ENCODE measurements at regions not wholly inside any gene's neighbourhood (a gene's known extent, or its start where the extent isn't known, plus 50 kb on each side); places are given as distances from the start of the nearest gene placed in this dataset.

DNA sequence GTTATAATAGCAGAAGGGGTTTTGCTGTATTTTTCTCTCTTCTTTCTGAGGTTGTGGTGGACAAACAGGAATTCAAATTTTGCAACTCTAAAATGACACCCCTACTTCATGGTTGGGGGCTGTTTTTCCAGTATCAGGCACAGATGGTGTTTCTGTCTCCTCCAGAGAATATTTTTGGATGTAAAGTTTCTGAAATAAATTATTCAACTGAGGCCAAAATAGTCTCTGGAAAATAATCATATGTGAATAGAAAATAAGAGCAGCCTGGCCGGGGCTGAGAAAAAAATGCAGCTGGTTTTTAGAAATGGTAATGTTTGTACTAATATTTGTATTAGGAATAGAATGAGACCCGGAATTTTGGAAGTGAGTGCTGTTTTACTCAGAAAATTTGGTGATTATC is 121.3 kb upstream of the ADAMTS9 start:
- Histone ChIP-seq H3K4me1 (ENCODE audit: control insufficient read depth, insufficient read depth, low read length) (no peaks in the 10 kb centered on the region), H3K4me3 (ENCODE audit: low read length) (no peak overlapping the region), H3K9me3 (ENCODE audit: control insufficient read depth, low read length) (no peaks in the 10 kb centered on the region), H3K9ac (ENCODE audit: low read length) (no peak overlapping the region), H3K36me3 (ENCODE audit: control insufficient read depth, insufficient read depth, low read length, severe bottlenecking) (no peaks in the 10 kb centered on the region), H3K27me3 (replicated peaks; ENCODE audit: control insufficient read depth, insufficient read depth, low read length) (no peaks in the 10 kb centered on the region)
- no peak for DNase-seq (ENCODE audit: low read depth)

DNA sequence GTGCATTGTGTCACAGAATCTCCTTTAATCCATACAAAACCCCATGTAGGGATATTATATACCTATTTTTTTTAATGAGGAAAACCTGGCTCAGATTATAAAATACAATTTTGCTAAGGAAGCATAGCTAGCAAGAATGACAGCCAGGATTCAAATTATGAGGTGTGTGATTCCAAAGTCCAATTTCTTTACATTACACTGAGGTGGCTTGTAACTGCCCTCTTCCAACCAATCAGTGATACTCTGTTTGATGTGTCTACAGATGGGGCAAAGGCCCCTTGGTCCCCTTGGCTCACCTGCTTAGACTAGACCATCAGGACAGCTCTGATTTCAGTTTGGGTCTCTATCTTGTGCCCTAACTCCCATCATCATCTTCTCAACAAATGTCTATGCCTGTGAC is 120.3 kb upstream of the ADAMTS9 start:
- Histone ChIP-seq H3K4me3 (ENCODE audit: low read length) (no peak overlapping the region), H3K9me3 (ENCODE audit: control insufficient read depth, low read length) (no peaks in the 10 kb centered on the region), H3K36me3 (ENCODE audit: control insufficient read depth, insufficient read depth, low read length, severe bottlenecking) (no peaks in the 10 kb centered on the region), H3K4me1 (ENCODE audit: control insufficient read depth, insufficient read depth, low read length) (no peaks in the 10 kb centered on the region), H3K27me3 (replicated peaks; ENCODE audit: control insufficient read depth, insufficient read depth, low read length) (no peaks in the 10 kb centered on the region), H3K9ac (ENCODE audit: low read length) (no peak overlapping the region)
- DNase-seq (ENCODE audit: low read depth): no peak

DNA sequence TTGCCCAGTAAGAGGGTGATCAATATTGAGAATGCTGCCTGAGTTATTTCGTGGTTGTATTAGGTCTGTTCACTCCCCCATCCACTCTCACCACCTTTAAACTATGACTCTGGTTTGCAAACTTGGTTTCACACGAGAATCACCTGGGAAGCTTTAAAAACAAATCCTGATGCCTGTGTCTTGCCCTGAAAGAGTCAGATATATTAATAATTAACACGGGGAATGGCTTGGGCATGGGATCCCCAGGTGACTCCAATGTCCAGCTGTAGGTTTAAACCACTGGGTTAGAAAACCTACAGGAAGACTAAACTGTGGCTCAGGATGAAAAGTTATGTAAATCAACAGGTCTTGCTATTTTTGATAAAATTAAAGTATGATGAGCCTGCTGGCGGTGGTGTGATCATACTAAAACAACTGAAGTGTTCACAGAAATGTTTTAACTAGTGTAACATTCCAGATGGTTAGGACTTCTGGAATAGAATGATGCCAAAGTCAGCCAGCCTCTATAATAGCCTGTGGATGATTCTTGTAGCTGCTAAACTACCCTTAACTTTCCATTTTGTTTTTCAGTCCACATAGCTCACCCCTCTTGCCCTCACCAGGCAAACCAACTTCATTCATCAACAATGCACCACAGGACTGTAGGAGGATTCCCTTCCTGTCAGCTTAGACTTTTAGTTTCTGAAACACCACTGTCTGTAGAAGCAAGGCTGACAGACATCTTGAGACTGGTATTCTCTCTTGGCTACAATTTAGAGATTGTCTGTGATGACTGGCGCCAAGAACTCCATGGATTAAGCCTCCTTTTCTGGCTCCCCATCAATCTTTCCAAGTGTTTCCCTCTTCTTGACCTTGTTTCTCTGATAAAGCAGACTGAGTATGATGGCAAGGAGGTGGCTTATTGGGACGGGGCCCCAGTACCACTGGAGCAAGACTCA is 119.1 kb upstream of the ADAMTS9 start:
- DNase-seq (ENCODE audit: low read depth): no peak
- Histone ChIP-seq H3K4me1 (ENCODE audit: control insufficient read depth, insufficient read depth, low read length) (no peaks in the 10 kb centered on the region), H3K9me3 (ENCODE audit: control insufficient read depth, low read length) (no peaks in the 10 kb centered on the region), H3K27me3 (replicated peaks; ENCODE audit: control insufficient read depth, insufficient read depth, low read length) (no peaks in the 10 kb centered on the region), H3K9ac (ENCODE audit: low read length) (no peak overlapping the region), H3K36me3 (ENCODE audit: control insufficient read depth, insufficient read depth, low read length, severe bottlenecking) (no peaks in the 10 kb centered on the region), H3K4me3 (ENCODE audit: low read length) (no peak overlapping the region)

DNA sequence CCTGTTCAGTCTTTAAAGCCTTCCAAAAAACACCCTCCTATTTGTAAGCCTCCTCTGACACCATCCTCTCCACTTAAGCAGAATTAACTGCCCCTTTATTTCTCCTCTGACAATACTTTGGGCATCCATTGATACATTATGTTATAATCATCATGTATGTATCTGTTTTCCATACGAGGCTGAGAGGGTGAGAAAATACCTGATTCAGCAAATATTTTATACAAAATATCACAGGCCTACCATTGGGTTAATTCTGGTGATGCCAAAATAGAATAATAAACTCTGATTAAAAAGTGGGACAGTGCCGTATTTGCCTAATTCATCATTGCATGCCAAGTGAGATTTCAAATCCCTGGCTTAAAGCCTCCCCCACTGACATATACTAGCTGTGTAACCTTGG is 118.2 kb upstream of the ADAMTS9 start:
- Histone ChIP-seq H3K9ac (ENCODE audit: low read length) (no peak overlapping the region), H3K27me3 (replicated peaks; ENCODE audit: control insufficient read depth, insufficient read depth, low read length) (no peaks in the 10 kb centered on the region), H3K4me1 (ENCODE audit: control insufficient read depth, insufficient read depth, low read length) (no peaks in the 10 kb centered on the region), H3K36me3 (ENCODE audit: control insufficient read depth, insufficient read depth, low read length, severe bottlenecking) (no peaks in the 10 kb centered on the region), H3K9me3 (ENCODE audit: control insufficient read depth, low read length) (no peaks in the 10 kb centered on the region), H3K4me3 (ENCODE audit: low read length) (no peak overlapping the region)
- DNase-seq (ENCODE audit: low read depth): no peak

DNA sequence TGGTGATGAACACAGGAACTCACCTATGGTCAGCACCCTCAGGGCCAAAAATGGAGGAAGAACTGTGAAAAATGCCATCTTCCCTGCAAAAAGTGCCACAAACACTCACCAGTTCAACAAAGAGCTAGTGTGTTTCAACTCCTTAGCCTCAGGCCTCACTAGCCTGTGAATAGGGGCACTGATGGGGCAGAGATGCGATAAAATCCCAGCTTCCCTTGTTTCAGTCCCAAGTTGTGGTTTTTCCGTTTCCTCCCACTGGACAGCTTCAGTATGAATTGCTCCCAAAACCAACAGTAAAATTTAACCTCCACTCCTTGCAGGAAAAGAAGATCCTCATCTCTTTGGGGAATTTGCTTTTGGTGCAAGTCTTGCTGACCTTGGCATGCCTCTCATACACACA is 117.4 kb upstream of the ADAMTS9 start:
- no peaks in the 10 kb centered on the region for H3K27me3 ChIP-seq (replicated peaks; ENCODE audit: control insufficient read depth, insufficient read depth, low read length)
- H3K4me1 ChIP-seq (ENCODE audit: control insufficient read depth, insufficient read depth, low read length): no peaks in the 10 kb centered on the region
- no peaks in the 10 kb centered on the region for H3K9me3 ChIP-seq (ENCODE audit: control insufficient read depth, low read length)
- no peak overlapping the region for H3K9ac ChIP-seq (ENCODE audit: low read length)
- no peak for DNase-seq (ENCODE audit: low read depth)
- no peak overlapping the region for H3K4me3 ChIP-seq (ENCODE audit: low read length)
- no peaks in the 10 kb centered on the region for H3K36me3 ChIP-seq (ENCODE audit: control insufficient read depth, insufficient read depth, low read length, severe bottlenecking)

DNA sequence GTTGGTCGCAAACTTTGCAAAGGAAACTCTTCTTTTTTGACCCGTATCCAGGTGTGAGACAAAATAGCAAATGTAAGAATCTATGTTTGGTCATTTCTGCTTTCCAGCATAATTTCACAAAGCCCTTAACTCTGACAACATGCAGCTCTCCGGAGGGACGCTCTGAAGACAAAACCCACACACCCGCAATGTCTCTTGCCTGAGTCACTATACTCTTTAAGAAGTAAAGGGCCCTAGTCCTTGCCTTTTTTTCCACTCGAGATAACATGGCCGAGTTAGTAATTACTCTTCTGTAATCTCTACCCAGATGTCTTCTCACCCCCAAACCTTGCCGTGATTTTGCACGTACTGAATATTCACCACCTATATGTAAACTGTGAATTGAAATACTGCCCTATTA is 115.7 kb upstream of the ADAMTS9 start:
- Histone ChIP-seq H3K4me1 (ENCODE audit: control insufficient read depth, insufficient read depth, low read length) (peaks cover 2% of the 10 kb centered on the region), H3K27me3 (replicated peaks; ENCODE audit: control insufficient read depth, insufficient read depth, low read length) (no peaks in the 10 kb centered on the region), H3K36me3 (ENCODE audit: control insufficient read depth, insufficient read depth, low read length, severe bottlenecking) (no peaks in the 10 kb centered on the region), H3K9ac (ENCODE audit: low read length) (no peak overlapping the region), H3K4me3 (ENCODE audit: low read length) (no peak overlapping the region), H3K9me3 (ENCODE audit: control insufficient read depth, low read length) (no peaks in the 10 kb centered on the region)
- DNase-seq (ENCODE audit: low read depth): no peak

DNA sequence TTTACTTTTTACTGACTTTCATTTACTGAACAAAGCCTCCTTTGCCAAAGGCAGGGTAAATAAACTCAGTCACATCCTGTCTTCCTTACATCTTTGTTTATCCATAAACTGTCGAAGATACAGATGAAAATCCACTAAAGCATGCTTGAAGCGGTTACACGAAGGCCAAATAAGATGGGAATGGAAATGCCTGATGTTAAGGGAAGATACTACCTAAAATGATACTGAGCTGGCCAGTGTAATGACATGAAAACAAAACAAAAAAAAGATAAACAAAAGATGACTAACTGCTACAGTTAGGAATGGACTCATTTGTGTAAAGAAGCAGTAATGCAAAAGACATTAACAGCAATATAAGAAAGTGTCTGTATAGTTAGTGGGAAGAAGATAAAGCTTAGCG is 114.7 kb upstream of the ADAMTS9 start:
- no peaks in the 10 kb centered on the region for H3K27me3 ChIP-seq (replicated peaks; ENCODE audit: control insufficient read depth, insufficient read depth, low read length)
- no peak overlapping the region for H3K4me3 ChIP-seq (ENCODE audit: low read length)
- peaks cover 3% of the 10 kb centered on the region for H3K4me1 ChIP-seq (ENCODE audit: control insufficient read depth, insufficient read depth, low read length)
- DNase-seq (ENCODE audit: low read depth): no peak
- H3K9ac ChIP-seq (ENCODE audit: low read length): no peak overlapping the region
- H3K36me3 ChIP-seq (ENCODE audit: control insufficient read depth, insufficient read depth, low read length, severe bottlenecking): no peaks in the 10 kb centered on the region
- H3K9me3 ChIP-seq (ENCODE audit: control insufficient read depth, low read length): no peaks in the 10 kb centered on the region

DNA sequence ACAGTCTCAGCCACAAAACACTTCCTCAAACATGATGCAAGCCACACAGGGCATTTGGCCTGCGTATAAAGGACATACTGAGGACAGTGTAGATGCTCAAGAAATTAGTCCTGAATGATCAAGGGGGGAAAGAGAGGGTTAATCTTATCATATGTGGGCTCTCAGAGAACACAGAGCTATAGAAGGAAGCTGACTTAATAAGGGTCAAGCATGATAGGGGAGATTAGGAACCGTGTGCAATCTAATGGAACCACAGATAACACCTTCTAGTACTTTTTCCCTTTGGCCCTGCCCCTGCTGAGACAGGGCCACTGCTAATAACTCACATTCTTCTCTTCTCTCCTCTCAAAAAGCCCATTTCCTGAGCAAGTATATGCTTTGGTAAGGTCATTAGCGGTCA is 114.1 kb upstream of the ADAMTS9 start:
- no peak for DNase-seq (ENCODE audit: low read depth)
- Histone ChIP-seq H3K4me3 (ENCODE audit: low read length) (no peak overlapping the region), H3K27me3 (replicated peaks; ENCODE audit: control insufficient read depth, insufficient read depth, low read length) (no peaks in the 10 kb centered on the region), H3K9me3 (ENCODE audit: control insufficient read depth, low read length) (no peaks in the 10 kb centered on the region), H3K9ac (ENCODE audit: low read length) (no peak overlapping the region), H3K4me1 (ENCODE audit: control insufficient read depth, insufficient read depth, low read length) (peaks cover 3% of the 10 kb centered on the region), H3K36me3 (ENCODE audit: control insufficient read depth, insufficient read depth, low read length, severe bottlenecking) (no peaks in the 10 kb centered on the region)

DNA sequence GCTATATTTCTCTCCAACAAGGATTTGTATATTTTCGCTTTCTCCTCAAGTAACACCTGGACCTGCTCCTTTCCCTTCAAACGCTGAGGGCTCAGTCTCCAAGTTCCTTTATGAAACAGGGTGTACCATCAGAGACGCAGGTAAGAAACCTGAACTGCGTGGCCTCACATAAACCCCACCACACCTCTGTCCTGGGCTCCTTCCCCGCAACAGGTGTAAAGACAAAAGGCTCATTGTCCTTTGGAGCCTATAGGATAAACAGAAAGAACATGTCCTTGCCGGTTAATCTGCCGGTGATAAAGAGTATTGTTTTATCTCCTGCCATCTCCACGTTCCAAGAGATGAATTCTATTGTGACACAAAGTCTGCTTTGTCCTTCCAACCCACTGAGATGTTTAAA is 111.8 kb upstream of the ADAMTS9 start:
- Histone ChIP-seq H3K4me3 (ENCODE audit: low read length) (no peak overlapping the region), H3K9ac (ENCODE audit: low read length) (no peak overlapping the region), H3K36me3 (ENCODE audit: control insufficient read depth, insufficient read depth, low read length, severe bottlenecking) (no peaks in the 10 kb centered on the region), H3K4me1 (ENCODE audit: control insufficient read depth, insufficient read depth, low read length) (peaks cover 3% of the 10 kb centered on the region), H3K9me3 (ENCODE audit: control insufficient read depth, low read length) (no peaks in the 10 kb centered on the region), H3K27me3 (replicated peaks; ENCODE audit: control insufficient read depth, insufficient read depth, low read length) (no peaks in the 10 kb centered on the region)
- no peak for DNase-seq (ENCODE audit: low read depth)

DNA sequence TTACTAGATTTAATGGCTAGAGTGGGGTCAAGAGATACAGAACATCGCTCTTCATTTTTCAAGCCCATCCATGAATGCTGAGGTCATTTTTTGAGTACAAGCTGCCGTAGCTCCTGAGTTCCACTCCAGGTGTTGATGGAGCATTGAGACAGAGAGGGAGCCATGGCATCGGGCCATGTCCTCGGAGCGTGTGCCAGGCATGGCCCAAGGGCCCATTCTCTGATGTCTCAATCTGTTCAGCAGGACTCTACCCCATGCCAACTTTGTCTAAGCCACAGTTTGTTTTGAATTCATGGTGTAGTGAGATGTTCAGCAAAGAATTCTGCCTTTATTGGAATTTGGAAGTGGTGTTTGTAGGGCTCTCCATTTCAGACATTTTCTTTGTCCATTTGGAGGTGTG is 110.5 kb upstream of the ADAMTS9 start:
- Histone ChIP-seq H3K9me3 (ENCODE audit: control insufficient read depth, low read length) (no peaks in the 10 kb centered on the region), H3K4me3 (ENCODE audit: low read length) (no peak overlapping the region), H3K4me1 (ENCODE audit: control insufficient read depth, insufficient read depth, low read length) (peaks cover 3% of the 10 kb centered on the region), H3K36me3 (ENCODE audit: control insufficient read depth, insufficient read depth, low read length, severe bottlenecking) (no peaks in the 10 kb centered on the region), H3K9ac (ENCODE audit: low read length) (no peak overlapping the region), H3K27me3 (replicated peaks; ENCODE audit: control insufficient read depth, insufficient read depth, low read length) (no peaks in the 10 kb centered on the region)
- DNase-seq (ENCODE audit: low read depth): no peak

DNA sequence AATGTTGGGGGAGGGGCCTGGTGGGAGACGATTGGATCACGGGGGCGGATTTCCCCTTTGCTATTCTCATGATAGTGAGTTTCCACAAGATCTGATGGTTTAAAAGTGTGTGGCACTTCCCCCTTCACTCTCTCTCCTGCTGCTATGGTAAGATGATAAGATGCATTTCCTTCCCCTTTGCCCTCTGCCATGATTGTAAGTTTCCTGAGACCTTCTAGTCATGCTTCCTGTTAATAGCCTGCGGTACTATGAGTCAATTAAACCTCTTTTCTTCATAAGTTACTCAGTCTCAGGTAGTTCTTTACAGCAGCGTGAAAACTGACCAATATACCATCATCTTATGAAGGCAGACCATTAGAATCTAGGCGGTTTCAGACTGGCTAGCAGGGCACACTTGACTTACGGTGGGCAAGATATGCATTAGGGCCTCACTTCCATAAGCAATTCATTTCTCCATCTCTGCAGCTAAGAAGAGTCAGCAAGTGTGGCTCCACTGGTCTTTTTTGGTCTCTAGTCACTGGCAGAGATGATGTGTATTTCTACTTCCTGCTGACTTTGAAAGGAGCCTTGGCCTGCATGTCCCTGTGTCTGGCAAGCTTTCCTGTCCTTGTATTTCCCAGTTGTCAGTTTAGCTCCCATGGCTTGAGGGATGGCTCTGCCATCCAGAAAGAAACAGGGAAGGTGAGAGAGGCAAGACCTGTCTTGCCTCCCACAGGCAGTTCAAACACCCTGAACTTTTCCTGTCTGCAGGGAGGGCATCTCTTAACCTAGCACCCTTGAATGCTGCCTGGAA is 109.0 kb upstream of the ADAMTS9 start:
- Histone ChIP-seq H3K36me3 (ENCODE audit: control insufficient read depth, insufficient read depth, low read length, severe bottlenecking) (no peaks in the 10 kb centered on the region), H3K4me3 (ENCODE audit: low read length) (no peak overlapping the region), H3K4me1 (ENCODE audit: control insufficient read depth, insufficient read depth, low read length) (peaks cover 9% of the 10 kb centered on the region), H3K9me3 (ENCODE audit: control insufficient read depth, low read length) (no peaks in the 10 kb centered on the region), H3K27me3 (replicated peaks; ENCODE audit: control insufficient read depth, insufficient read depth, low read length) (no peaks in the 10 kb centered on the region), H3K9ac (ENCODE audit: low read length) (no peak overlapping the region)
- no peak for DNase-seq (ENCODE audit: low read depth)
